ENCODE measurements at regions not wholly inside any gene's neighbourhood (a gene's known extent, or its start where the extent isn't known, plus 50 kb on each side); places are given as distances from the start of the nearest gene placed in this dataset.

DNA sequence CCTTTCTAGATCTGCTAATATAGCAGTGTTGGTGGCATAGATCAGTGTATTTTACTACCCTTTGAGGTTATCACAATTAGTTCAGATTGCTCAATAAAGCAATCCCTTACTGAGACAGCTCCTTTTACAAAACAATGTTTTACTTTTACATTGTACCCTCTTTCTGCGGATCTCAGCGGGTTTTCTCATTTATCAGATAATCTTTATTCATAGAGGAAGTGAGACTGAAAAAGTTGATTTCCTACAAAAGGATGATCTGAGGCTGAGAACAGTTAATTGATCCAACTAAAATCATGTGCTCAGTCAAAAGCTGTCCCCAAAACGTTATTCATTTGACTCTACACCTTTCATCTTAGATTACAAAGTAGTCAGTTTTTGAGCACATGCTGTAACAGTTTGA lies 2319.9 kb downstream of the LRRC4C start:
- Mint-ChIP-seq H3K36me3 (no peaks in the 10 kb centered on the region), H3K4me1 (no peaks in the 10 kb centered on the region), H3K9me3 (peaks cover 5 to 33% (median 8%) of the 10 kb centered on the region in 7 donors), H3K4me3 (no peak overlapping the region), H3K27ac (no peak overlapping the region), H3K27me3 (no peaks in the 10 kb centered on the region)
- Histone ChIP-seq H3K27me3 (ENCODE audit: control insufficient read depth, insufficient read depth, low read length) (no peaks in the 10 kb centered on the region), H3K36me3 (ENCODE audit: control insufficient read depth, insufficient read depth, low read length) (no peaks in the 10 kb centered on the region), H3K4me1 (ENCODE audit: control insufficient read depth, insufficient read depth, low read length, poor library complexity, severe bottlenecking) (no peaks in the 10 kb centered on the region), H3K4me3 (ENCODE audit: low read depth, low read length) (no peak overlapping the region), H3K9me3 (ENCODE audit: control insufficient read depth in 2 of 2, low read length in 2 of 2) (no peaks in the 10 kb centered on the region), H3K27ac (ENCODE audit: insufficient read depth, low read length, poor library complexity, severe bottlenecking) (no peak overlapping the region)
- DNase-seq (no peak), ATAC-seq (ENCODE audit: low read depth in 2 of 2) (no peak)

DNA sequence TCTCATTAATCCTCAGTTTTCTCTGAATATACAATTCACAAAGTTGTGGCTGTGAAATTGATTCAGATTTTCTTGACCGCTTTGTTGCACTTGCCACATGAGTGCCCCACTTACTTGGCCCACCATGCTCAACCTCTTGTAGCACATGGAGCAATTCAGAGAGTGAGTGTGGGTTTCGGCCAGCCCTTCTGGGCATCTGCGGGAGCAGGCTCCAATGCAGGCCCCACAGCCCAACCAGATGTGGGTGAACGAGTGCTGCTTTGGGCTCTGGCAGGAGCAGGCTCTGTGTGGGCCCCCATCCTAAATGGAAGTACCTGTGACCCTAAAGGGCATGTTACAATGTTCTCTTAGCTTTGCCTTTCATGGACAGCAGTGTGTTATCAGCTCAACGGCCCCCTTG lies 2338.6 kb downstream of the LRRC4C start:
- DNase-seq = no peak
- Histone ChIP-seq H3K27me3 (ENCODE audit: control insufficient read depth, insufficient read depth, low read length) (no peaks in the 10 kb centered on the region), H3K4me1 (ENCODE audit: control insufficient read depth, insufficient read depth, low read length, poor library complexity, severe bottlenecking) (no peaks in the 10 kb centered on the region), H3K9me3 (ENCODE audit: control insufficient read depth in 2 of 2, low read length in 2 of 2) (no peaks in the 10 kb centered on the region), H3K27ac (ENCODE audit: insufficient read depth, low read length, poor library complexity, severe bottlenecking) (no peak overlapping the region), H3K4me3 (ENCODE audit: low read depth, low read length) (no peak overlapping the region), H3K36me3 (ENCODE audit: control insufficient read depth, insufficient read depth, low read length) (no peaks in the 10 kb centered on the region)
- H3K4me1 Mint-ChIP-seq = no peaks in the 10 kb centered on the region
- H3K9me3 Mint-ChIP-seq = peaks cover 0 to 16% (median 6%) of the 10 kb centered on the region in 7 donors
- ATAC-seq (ENCODE audit: low read depth in 2 of 2) = no peak
- H3K36me3 Mint-ChIP-seq = no peaks in the 10 kb centered on the region
- no peaks in the 10 kb centered on the region for H3K27me3 Mint-ChIP-seq
- no peak overlapping the region for H3K4me3 Mint-ChIP-seq
- H3K27ac Mint-ChIP-seq = no peak overlapping the region

DNA sequence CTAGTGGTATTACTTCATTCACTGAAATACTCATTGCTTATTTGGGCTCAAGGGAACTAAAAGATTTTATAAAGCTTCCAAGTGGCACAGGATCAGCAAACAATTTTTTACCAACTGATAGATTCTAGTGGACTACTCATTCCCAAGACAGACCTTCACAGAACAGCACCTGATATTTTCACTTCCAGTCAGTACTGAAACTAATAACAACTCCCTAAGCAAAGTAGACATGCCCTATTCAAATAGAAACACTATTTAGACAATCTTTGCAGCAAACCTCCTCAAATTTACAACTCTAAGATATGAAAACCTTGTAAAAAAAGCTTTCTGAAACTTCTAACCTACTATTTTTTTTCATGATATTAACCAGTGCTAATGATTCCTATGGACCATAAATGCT lies 2345.8 kb downstream of the LRRC4C start:
- H3K4me3 ChIP-seq (ENCODE audit: low read depth, low read length) = no peak overlapping the region
- H3K36me3 ChIP-seq (ENCODE audit: control insufficient read depth, insufficient read depth, low read length) = no peaks in the 10 kb centered on the region
- ATAC-seq (ENCODE audit: low read depth in 2 of 2) (no peak), DNase-seq (no peak)
- no peak overlapping the region for H3K4me3 Mint-ChIP-seq
- H3K27ac Mint-ChIP-seq = no peak overlapping the region
- no peaks in the 10 kb centered on the region for H3K36me3 Mint-ChIP-seq
- no peak overlapping the region for H3K27ac ChIP-seq (ENCODE audit: insufficient read depth, low read length, poor library complexity, severe bottlenecking)
- no peaks in the 10 kb centered on the region for H3K4me1 ChIP-seq (ENCODE audit: control insufficient read depth, insufficient read depth, low read length, poor library complexity, severe bottlenecking)
- peaks cover 2 to 22% (median 5%) of the 10 kb centered on the region in 7 donors for H3K9me3 Mint-ChIP-seq
- no peaks in the 10 kb centered on the region for H3K9me3 ChIP-seq (ENCODE audit: control insufficient read depth in 2 of 2, low read length in 2 of 2)
- H3K27me3 ChIP-seq (ENCODE audit: control insufficient read depth, insufficient read depth, low read length) = no peaks in the 10 kb centered on the region
- no peaks in the 10 kb centered on the region for H3K4me1 Mint-ChIP-seq
- no peaks in the 10 kb centered on the region for H3K27me3 Mint-ChIP-seq

DNA sequence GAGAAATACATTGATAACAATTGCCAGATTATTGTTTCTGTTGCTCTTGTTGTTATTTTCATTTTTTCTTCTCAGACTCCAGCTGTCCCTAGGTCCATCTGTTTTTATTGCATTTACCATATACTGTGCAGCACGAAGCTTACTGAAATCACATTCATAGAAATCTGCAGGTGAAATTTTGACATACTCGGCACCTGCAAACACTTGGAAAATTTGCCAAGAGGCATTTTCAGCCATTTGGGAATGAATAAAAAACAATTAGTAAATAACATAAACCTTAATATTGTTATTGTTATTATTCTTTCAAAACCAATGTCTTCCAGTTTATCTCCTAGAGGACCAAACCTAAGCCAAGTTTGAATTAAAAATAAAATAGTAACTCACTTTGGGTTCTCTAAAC lies 2357.2 kb downstream of the LRRC4C start:
- no peaks in the 10 kb centered on the region for H3K4me1 Mint-ChIP-seq
- Histone ChIP-seq H3K27me3 (ENCODE audit: control insufficient read depth, insufficient read depth, low read length) (no peaks in the 10 kb centered on the region), H3K4me3 (ENCODE audit: low read depth, low read length) (no peak overlapping the region), H3K4me1 (ENCODE audit: control insufficient read depth, insufficient read depth, low read length, poor library complexity, severe bottlenecking) (no peaks in the 10 kb centered on the region), H3K36me3 (ENCODE audit: control insufficient read depth, insufficient read depth, low read length) (no peaks in the 10 kb centered on the region), H3K27ac (ENCODE audit: insufficient read depth, low read length, poor library complexity, severe bottlenecking) (no peak overlapping the region), H3K9me3 (ENCODE audit: control insufficient read depth in 2 of 2, low read length in 2 of 2) (peaks cover 6 to 9% of the 10 kb centered on the region in 2 experiments)
- H3K27me3 Mint-ChIP-seq = no peaks in the 10 kb centered on the region
- no peak overlapping the region for H3K4me3 Mint-ChIP-seq
- H3K9me3 Mint-ChIP-seq = peaks cover 2 to 32% (median 13%) of the 10 kb centered on the region in 7 donors
- H3K36me3 Mint-ChIP-seq = no peaks in the 10 kb centered on the region
- ATAC-seq (ENCODE audit: low read depth in 2 of 2) = no peak
- no peak for DNase-seq
- no peak overlapping the region for H3K27ac Mint-ChIP-seq

DNA sequence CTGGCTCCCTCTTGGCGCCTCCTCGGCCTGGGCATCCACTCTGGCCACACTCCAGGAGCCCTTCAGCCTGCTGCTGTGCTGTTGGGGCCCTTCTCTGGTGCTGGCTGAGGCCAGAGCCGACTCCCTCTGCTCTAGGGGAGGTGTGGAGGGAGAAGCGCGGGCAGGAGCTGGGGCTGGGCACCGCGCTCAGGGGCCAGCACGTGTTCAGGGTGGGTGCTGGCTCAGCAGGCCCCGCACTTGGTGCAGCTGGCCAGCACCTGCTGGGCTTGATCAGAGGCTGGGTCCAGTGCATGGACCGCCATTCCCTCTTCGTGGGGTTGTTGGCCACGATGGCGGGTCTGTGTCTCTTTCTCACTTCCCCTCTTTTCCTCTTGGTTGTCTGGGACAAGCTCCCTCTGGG lies 2381.0 kb downstream of the LRRC4C start:
- H3K27ac Mint-ChIP-seq = no peak overlapping the region
- H3K27me3 Mint-ChIP-seq = no peaks in the 10 kb centered on the region
- Histone ChIP-seq H3K27me3 (ENCODE audit: control insufficient read depth, insufficient read depth, low read length) (no peaks in the 10 kb centered on the region), H3K4me1 (ENCODE audit: control insufficient read depth, insufficient read depth, low read length, poor library complexity, severe bottlenecking) (no peaks in the 10 kb centered on the region), H3K4me3 (ENCODE audit: low read depth, low read length) (no peak overlapping the region), H3K9me3 (ENCODE audit: control insufficient read depth in 2 of 2, low read length in 2 of 2) (peaks cover 0 to 4% of the 10 kb centered on the region in 2 experiments), H3K36me3 (ENCODE audit: control insufficient read depth, insufficient read depth, low read length) (no peaks in the 10 kb centered on the region), H3K27ac (ENCODE audit: insufficient read depth, low read length, poor library complexity, severe bottlenecking) (no peak overlapping the region)
- no peaks in the 10 kb centered on the region for H3K4me1 Mint-ChIP-seq
- peaks cover 3 to 21% (median 9%) of the 10 kb centered on the region in 7 donors for H3K9me3 Mint-ChIP-seq
- DNase-seq (no peak), ATAC-seq (ENCODE audit: low read depth in 2 of 2) (no peak)
- no peaks in the 10 kb centered on the region for H3K36me3 Mint-ChIP-seq
- no peak overlapping the region for H3K4me3 Mint-ChIP-seq

DNA sequence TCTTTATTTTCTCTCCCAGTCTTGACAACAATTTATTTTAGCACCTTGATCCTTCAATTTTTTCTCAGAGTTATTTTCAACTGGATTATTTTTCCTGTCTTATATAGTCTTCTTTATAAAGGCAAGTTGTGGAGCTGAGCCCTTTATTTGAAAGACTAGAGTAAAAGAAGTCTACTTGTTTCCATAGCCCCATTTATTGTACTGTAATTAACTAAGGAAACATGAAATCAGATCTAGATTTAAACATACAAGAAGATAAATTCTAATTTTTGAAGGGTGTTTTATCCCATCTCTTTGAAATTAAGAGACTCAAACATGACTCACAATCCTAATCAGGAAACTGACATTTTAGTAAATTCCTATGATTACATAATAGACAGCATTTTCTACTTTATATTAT lies 2421.8 kb downstream of the LRRC4C start:
- Histone ChIP-seq H3K27ac (ENCODE audit: insufficient read depth, low read length, poor library complexity, severe bottlenecking) (no peak overlapping the region), H3K4me3 (ENCODE audit: low read depth, low read length) (no peak overlapping the region), H3K27me3 (ENCODE audit: control insufficient read depth, insufficient read depth, low read length) (no peaks in the 10 kb centered on the region), H3K4me1 (ENCODE audit: control insufficient read depth, insufficient read depth, low read length, poor library complexity, severe bottlenecking) (no peaks in the 10 kb centered on the region), H3K9me3 (ENCODE audit: control insufficient read depth in 2 of 2, low read length in 2 of 2) (peaks cover 0 to 5% of the 10 kb centered on the region in 2 experiments), H3K36me3 (ENCODE audit: control insufficient read depth, insufficient read depth, low read length) (no peaks in the 10 kb centered on the region)
- no peak overlapping the region for H3K27ac Mint-ChIP-seq
- no peak overlapping the region for H3K4me3 Mint-ChIP-seq
- peaks cover 2 to 21% (median 7%) of the 10 kb centered on the region in 7 donors for H3K9me3 Mint-ChIP-seq
- H3K36me3 Mint-ChIP-seq = no peaks in the 10 kb centered on the region
- H3K4me1 Mint-ChIP-seq = no peaks in the 10 kb centered on the region
- H3K27me3 Mint-ChIP-seq = no peaks in the 10 kb centered on the region
- no peak for ATAC-seq (ENCODE audit: low read depth in 2 of 2)
- DNase-seq = no peak

DNA sequence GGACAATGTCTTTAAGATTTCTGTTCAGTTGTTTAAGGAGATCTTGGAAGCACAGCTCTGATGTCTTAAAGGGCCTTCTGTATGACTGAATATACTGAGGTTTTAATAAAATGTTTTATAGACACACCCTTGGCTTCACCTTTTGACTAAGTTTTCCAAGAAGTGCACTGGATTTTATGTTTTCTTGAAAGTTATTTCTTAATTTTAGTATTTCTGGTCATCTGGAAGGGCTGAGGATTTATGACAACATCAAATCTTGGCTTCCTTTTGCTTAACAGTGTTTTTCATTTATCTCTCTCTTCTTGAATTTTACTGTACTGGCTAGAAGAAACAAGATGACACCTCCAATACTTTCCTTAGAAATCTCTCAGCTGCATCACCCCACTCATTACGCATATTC lies 2423.4 kb downstream of the LRRC4C start:
- H3K4me3 Mint-ChIP-seq = no peak overlapping the region
- Histone ChIP-seq H3K27me3 (ENCODE audit: control insufficient read depth, insufficient read depth, low read length) (no peaks in the 10 kb centered on the region), H3K4me3 (ENCODE audit: low read depth, low read length) (no peak overlapping the region), H3K27ac (ENCODE audit: insufficient read depth, low read length, poor library complexity, severe bottlenecking) (no peak overlapping the region), H3K4me1 (ENCODE audit: control insufficient read depth, insufficient read depth, low read length, poor library complexity, severe bottlenecking) (no peaks in the 10 kb centered on the region), H3K36me3 (ENCODE audit: control insufficient read depth, insufficient read depth, low read length) (no peaks in the 10 kb centered on the region), H3K9me3 (ENCODE audit: control insufficient read depth in 2 of 2, low read length in 2 of 2) (peaks cover 0 to 9% of the 10 kb centered on the region in 2 experiments)
- no peak overlapping the region for H3K27ac Mint-ChIP-seq
- DNase-seq (no peak), ATAC-seq (ENCODE audit: low read depth in 2 of 2) (no peak)
- no peaks in the 10 kb centered on the region for H3K27me3 Mint-ChIP-seq
- no peaks in the 10 kb centered on the region for H3K4me1 Mint-ChIP-seq
- no peaks in the 10 kb centered on the region for H3K36me3 Mint-ChIP-seq
- peaks cover 2 to 18% (median 7%) of the 10 kb centered on the region in 7 donors for H3K9me3 Mint-ChIP-seq

DNA sequence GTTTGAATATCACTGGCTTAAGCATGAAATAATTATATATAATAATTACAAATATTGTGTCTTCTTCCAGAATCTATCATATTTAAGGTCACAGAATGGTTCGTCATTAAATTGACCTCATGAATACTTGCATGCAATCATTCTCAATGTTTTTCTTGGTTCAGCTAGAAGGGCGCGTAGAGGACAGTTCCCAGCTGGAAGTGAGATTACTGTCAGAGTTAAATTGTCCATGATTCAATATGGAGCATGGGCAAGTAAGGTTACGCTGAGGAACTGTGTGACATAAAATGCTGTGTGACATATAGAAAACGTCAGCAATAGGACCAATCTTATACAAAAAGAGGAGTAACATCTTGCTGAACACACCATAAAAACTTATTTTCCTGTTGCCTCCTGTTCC lies 2423.5 kb upstream of the RAG2 start:
- H3K9me3 ChIP-seq (ENCODE audit: control insufficient read depth in 2 of 2, low read length in 2 of 2) = no peaks in the 10 kb centered on the region
- H3K27me3 ChIP-seq (ENCODE audit: control insufficient read depth, insufficient read depth, low read length) = no peaks in the 10 kb centered on the region
- H3K9me3 Mint-ChIP-seq = peaks cover 0 to 18% (median 6%) of the 10 kb centered on the region in 7 donors
- no peak overlapping the region for H3K4me3 ChIP-seq (ENCODE audit: low read depth, low read length)
- no peak for DNase-seq
- no peak overlapping the region for H3K4me3 Mint-ChIP-seq
- H3K4me1 ChIP-seq (ENCODE audit: control insufficient read depth, insufficient read depth, low read length, poor library complexity, severe bottlenecking) = no peaks in the 10 kb centered on the region
- no peaks in the 10 kb centered on the region for H3K36me3 ChIP-seq (ENCODE audit: control insufficient read depth, insufficient read depth, low read length)
- no peaks in the 10 kb centered on the region for H3K27me3 Mint-ChIP-seq
- no peaks in the 10 kb centered on the region for H3K4me1 Mint-ChIP-seq
- no peaks in the 10 kb centered on the region for H3K36me3 Mint-ChIP-seq
- no peak for ATAC-seq (ENCODE audit: low read depth in 2 of 2)
- no peak overlapping the region for H3K27ac Mint-ChIP-seq
- H3K27ac ChIP-seq (ENCODE audit: insufficient read depth, low read length, poor library complexity, severe bottlenecking) = no peak overlapping the region
